Stimulated activated CD4-positive, alpha-beta T cell treated with anti-CD3 and anti-CD28 coated beads, Interleukin-1b, Interleukin-23, amount 100 ng/mL, for 24 hours (primary cell): ENCODE measurements at regions not wholly inside any gene's neighbourhood (a gene's known extent, or its start where the extent isn't known, plus 50 kb on each side); places are given as distances from the start of the nearest gene placed in this dataset.

Experiments used
- DNase-seq, 4 experiments: peaks; one replicate each; pipeline ENCODE4 v3.0.0-alpha.2; 2020; ENCODE audit warnings: low read depth in 4 of 4, low spot score in 1 of 4

- no peak for DNase-seq
Observed at GRCh38 chr2:62447411-62447810, 58.6 kb downstream of the TMEM17 start.

DNA sequence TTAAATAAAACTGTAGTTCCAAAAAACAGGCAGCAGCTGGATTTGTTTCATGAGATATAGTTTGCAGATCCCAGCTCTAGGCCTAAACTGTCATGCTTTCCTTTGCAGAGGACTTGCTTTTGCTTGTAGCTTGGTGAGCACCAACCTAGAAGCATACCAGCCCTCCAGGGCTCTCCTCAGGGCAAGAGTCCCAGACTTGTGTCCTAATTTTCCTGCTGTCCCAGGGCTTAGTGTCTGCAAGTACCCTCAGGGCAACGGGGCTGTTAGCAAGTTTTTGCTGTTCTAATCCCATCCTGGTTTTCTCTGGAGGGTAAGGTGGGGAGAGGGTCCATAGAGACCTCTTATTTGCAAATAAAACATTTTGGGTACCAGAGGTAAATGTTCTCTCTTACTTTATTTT lies 59.5 kb downstream of the TMEM17 start:
- DNase-seq, result no peak

GRCh38 chr2:62443886-62444285 lies 62.1 kb downstream of the TMEM17 start:
- no peak for DNase-seq

DNA sequence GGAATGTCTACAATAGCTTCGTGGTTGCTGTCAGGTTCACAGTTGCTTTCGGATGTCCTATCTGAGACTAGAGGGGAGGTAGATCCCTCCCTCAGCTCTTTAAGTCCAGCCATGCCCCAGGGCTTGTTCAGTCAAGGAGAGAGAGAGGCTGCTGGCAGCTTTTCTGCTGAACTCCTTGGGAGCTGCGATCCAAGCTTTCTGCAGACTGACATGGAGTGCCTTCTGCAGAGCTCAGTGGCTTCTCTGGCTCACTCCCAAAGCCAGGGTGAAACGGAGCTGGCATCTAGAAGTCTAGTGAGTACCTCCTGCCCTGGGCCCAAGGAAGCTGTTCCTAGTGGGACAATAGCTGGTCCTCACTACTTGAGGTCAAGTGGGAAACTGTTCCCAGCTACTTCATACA lies 62.5 kb downstream of the TMEM17 start:
- no peak for DNase-seq

DNA sequence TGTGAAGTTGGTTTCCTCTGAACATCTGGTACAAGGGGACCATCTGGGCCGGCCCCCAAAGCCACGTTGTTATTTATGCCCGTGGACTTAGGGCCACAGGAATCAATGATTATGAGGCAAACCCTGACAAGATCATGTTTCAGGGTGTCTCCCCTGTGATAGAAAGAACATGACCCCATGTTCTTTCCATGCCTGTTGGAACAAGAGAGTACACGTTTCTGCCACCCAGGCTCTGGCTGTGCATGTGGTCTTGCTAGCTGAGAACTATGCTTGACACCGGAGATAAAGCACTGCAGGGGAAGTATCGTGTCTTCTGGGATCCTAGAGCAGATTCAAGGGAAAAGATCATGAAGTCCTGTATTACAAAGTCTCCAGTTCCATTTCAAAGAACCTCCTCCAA lies 64.2 kb downstream of the TMEM17 start:
- no peak for DNase-seq

- no peak for DNase-seq
Observed at GRCh38 chr2:62441421-62441820, 64.6 kb downstream of the TMEM17 start.

- no peak for DNase-seq
Observed at GRCh38 chr2:62440281-62440946, 65.6 kb downstream of the TMEM17 start.

DNA sequence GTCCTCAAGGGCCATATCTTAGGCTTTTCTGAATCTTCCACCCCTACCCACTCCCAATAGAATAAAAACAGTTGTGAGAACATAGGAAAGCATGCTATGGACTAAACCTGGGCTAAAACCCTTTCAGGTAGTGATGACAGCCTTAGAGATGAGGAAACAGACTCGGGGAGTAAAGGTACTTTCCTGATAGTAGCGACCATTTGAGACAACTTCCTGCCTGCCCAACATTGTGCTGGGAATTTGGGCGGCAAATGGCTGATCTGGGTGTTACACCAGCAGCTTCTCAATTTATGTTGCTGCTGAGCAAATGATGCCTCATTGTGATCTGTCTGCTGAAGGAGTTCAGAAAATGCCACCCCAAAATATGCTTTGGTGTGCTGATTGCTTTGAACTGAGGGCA lies 66.6 kb downstream of the TMEM17 start:
- DNase-seq, result no peak

- DNase-seq, result no peak
Observed at GRCh38 chr2:62437785-62438184, 68.2 kb downstream of the TMEM17 start.

DNA sequence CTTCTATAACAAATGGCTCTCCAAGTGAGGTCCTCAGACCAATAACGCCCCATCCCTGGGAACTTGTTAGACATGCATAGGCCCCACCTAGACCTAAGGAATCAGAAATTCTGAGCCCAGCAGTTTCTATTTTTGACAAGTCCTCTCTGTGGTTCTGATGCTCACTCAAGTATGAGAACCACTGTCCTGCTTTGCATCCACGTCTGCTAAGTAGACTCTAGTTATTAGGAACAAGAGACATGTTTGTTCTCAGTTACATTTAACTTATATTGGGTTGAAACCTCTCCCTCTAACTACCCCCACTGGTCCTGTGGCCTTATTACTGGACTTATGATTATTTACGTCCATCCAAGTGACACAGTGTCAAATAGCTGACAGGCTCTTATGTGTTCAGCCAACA lies 70.3 kb downstream of the TMEM17 start:
- no peak for DNase-seq

GRCh38 chr2:62432407-62432806 lies 73.6 kb downstream of the TMEM17 start:
- no peak for DNase-seq

DNA sequence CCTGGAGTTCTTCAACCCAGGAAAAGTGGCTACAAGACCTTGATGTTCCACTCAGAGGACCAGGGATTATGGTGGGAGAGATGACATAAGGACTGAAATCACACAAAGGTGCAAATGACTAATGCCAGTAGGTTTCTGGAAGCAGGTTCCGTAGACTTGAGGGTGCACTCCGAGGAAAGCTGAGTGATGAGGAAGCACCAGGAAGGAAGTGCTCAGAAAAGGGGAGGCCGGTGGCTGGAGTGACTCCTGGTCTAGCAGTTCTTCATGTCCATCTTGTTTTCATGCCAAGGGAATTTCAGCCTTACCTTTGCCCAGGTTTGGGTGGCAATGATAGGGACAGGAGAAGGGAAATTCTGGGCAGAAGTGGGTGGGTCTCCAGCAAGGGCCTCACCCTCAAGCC lies 74.5 kb downstream of the TMEM17 start:
- no peak for DNase-seq

DNA sequence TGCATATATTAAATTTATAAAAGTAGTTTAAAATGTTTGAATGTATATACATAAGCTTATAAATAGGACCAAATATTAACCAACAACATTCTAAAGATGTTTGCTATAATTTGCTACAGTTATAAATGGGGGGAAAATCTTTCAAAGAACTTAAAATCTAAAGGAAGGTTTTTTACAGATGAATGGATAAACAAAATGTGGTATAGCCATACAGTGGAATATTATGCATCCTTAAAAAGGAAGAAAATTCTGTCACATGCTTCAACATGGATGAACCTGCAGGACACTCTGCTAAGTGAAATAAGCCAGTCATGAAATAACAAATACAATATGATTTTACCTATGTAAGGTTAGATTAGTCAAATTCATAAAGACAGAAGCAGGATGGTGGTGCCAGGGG lies 75.8 kb downstream of the TMEM17 start:
- no peak for DNase-seq

DNA sequence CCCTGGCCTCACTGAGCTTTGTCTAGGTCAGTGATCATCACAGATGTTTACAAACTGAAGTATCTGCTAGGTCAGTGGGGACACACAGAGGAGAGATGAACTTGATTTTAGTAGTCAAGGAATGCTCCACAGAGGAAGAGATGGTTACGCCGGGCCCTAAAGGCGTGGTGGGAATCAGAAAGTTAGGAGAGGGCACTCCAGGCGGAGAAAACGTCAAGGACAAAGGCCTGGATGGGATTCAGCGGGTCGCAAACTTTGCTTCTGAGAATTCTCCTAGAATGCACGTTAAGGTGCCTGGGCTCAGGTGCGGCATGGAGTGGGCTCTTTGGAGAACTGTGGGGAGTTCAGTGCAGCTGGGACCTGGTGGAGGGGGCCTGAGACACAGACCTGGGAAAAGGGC lies 78.8 kb downstream of the TMEM17 start:
- no peak for DNase-seq

GRCh38 chr2:62426154-62426912 lies 79.7 kb downstream of the TMEM17 start:
- no peak for DNase-seq

- no peak for DNase-seq
Observed at GRCh38 chr2:62425684-62426083, 80.3 kb downstream of the TMEM17 start.

DNA sequence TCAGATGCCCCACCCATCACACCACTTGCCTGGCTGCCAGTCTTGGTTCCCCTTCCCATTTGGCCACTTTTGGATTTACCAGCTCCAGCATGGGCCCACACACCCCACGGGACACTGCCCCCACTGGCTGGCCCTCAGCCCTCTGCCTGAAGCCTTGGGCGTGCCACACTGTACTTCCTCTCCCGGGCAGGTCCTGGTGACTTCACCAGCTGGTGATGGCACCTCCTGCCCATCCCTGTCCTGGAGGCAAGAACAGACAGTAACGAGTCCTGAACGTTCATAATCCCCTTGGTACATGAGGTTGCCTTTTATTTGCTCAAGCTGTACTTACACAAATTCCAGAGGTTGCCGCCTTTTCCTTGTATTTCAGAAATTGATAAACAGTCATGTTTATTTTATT lies 81.1 kb downstream of the TMEM17 start:
- DNase-seq, result no peak

DNA sequence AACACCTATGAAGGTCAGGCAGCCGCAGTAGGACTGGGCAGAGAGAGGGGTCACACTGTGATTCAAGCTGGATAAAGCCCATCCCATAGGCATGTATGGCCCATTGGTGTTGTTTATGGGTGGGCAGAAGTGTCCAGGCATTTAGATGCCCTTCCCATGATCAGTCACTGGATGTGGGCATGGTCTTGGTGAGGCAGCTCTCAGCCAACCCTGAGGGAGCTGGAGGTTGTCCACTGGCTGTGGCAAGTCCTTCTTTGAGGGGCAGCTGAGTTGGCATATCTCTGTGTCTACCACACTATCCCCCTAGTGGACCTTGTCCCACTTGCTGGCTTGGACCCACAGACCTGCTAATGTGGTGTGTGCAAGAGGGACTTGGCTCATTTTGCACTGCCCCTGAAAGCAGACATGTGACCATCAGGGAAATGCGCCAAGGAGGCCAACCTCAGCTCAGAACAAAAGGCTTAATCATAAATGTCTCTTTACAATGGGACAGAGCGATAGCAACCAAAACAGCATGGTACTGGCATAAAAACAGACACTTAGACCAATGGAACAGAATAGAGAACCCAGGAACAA lies 82.0 kb downstream of the TMEM17 start:
- no peak for DNase-seq

DNA sequence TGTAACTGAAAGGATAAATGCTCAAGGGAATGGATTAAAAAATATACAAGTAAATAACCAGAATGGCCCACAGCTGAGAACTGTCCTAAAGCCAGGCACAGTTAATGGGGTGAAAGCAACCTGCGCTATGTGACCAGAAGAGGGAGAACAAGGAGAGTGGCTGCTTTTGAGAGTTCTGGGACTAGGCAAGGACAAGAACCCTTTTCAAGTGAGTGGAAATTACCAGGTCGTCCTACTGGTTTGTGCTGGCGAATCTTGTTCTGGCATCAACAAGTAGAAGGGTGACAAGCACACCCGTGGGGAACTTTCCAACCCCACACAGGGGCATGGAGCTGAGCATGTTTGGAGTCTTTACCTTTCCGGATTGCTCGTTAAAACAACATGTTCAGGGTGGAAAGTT lies 82.8 kb downstream of the TMEM17 start:
- DNase-seq, result no peak

GRCh38 chr2:62415518-62415917 lies 90.5 kb downstream of the TMEM17 start:
- DNase-seq, result no peak

GRCh38 chr2:62415019-62415431 lies 91.0 kb downstream of the TMEM17 start:
- DNase-seq, result no peak

- DNase-seq, result no peak
Observed at GRCh38 chr2:62413116-62413663, 92.8 kb downstream of the TMEM17 start.
